ENCODE measurements at regions not wholly inside any gene's neighbourhood (a gene's known extent, or its start where the extent isn't known, plus 50 kb on each side); places are given as distances from the start of the nearest gene placed in this dataset.

DNA sequence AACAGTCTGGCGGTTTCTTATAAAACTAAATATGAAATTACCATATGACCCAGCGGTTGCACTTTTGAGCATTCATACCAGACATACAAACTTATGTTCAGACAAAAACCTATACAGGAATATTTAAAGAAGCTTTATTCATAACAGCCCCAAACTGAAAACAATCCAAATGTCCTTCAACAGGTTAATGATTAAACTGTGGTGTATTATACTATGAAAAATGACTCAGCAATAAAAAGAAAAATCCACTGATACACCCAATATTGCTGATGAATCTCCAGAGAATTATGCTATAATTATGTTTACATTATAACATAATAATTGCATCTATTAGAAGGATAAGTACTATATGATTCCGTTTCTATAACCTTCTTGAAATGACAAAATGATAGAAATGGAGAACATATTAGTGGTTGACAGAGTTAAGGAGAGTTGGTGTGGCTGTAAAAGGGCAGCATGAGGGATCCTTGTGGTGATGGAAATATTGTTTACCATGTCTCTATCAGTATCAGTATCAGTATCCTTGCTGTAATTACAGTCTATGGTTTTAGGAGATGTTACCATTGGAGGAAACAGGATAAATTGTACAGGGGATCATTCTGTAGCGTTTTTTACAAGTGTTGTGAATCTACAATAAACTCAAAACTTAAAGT is 127.1 kb downstream of the DSC3 start:
- Histone ChIP-seq H3K4ac (ENCODE audit: low read depth, low read length) (no peak overlapping the region), H3K79me1 (ENCODE audit: low read length) (no peaks in the 10 kb centered on the region), H4K91ac (ENCODE audit: low read depth, low read length) (no peak overlapping the region), H3K9me3 (ENCODE audit: insufficient read depth, low read depth, low read length) (no peaks in the 10 kb centered on the region), H3K4me3 (ENCODE audit: low read depth, low read length) (no peak overlapping the region), H3K27me3 (ENCODE audit: insufficient read depth, low read length) (no peaks in the 10 kb centered on the region), H2AFZ (ENCODE audit: insufficient read depth, low read length, poor library complexity) (no peak overlapping the region), H3K14ac (ENCODE audit: low read length) (no peak overlapping the region), H3K9ac (ENCODE audit: low read length) (no peak overlapping the region), H2BK120ac (ENCODE audit: insufficient read depth, low read length, poor library complexity) (no peak overlapping the region), H4K8ac (ENCODE audit: low read depth, low read length) (no peak overlapping the region), H2BK12ac (ENCODE audit: low read length) (no peak overlapping the region), H3K79me2 (ENCODE audit: control insufficient read depth, insufficient read depth, low read length, poor library complexity) (no peaks in the 10 kb centered on the region), H2BK5ac (ENCODE audit: low read depth, low read length, poor library complexity) (no peak overlapping the region), H3K36me3 (ENCODE audit: control insufficient read depth in 1 of 2, insufficient read depth in 2 of 2, low read length in 2 of 2) (no peaks in the 10 kb centered on the region), H3K18ac (ENCODE audit: low read length) (no peak overlapping the region), H3K4me2 (ENCODE audit: low read length) (no peak overlapping the region), H3K27ac (ENCODE audit: low read depth, low read length) (no peak overlapping the region), H4K12ac (ENCODE audit: low read depth, low read length) (no peak overlapping the region), H3K23ac (ENCODE audit: low read length) (no peak overlapping the region), H2AK5ac (ENCODE audit: low read length) (no peak overlapping the region), H3K4me1 (ENCODE audit: control insufficient read depth in 1 of 2, insufficient read depth in 2 of 2, low read length in 2 of 2) (no peaks in the 10 kb centered on the region)
- no peak for DNase-seq
- no CpG with 5 or more reads among the region's 4 CpGs for WGBS (ENCODE audit: extremely low coverage, insufficient coverage, insufficient read length)

- H2BK120ac ChIP-seq (ENCODE audit: insufficient read depth, low read length, poor library complexity) = no peak overlapping the region
- DNase-seq = peak in 1 of 2 donors; percentile 21
- H3K27me3 ChIP-seq (ENCODE audit: insufficient read depth, low read length) = no peaks in the 10 kb centered on the region
- no peaks in the 10 kb centered on the region for H3K9me3 ChIP-seq (ENCODE audit: insufficient read depth, low read depth, low read length)
- H3K36me3 ChIP-seq (ENCODE audit: control insufficient read depth in 1 of 2, insufficient read depth in 2 of 2, low read length in 2 of 2) = no peaks in the 10 kb centered on the region
- H3K9ac ChIP-seq (ENCODE audit: low read length) = no peak overlapping the region
- no peak overlapping the region for H3K18ac ChIP-seq (ENCODE audit: low read length)
- no peak overlapping the region for H3K27ac ChIP-seq (ENCODE audit: low read depth, low read length)
- H2BK5ac ChIP-seq (ENCODE audit: low read depth, low read length, poor library complexity) = no peak overlapping the region
- H2AFZ ChIP-seq (ENCODE audit: insufficient read depth, low read length, poor library complexity) = no peak overlapping the region
- no peak overlapping the region for H3K14ac ChIP-seq (ENCODE audit: low read length)
- no peak overlapping the region for H3K4ac ChIP-seq (ENCODE audit: low read depth, low read length)
- H2AK5ac ChIP-seq (ENCODE audit: low read length) = no peak overlapping the region
- no peak overlapping the region for H2BK12ac ChIP-seq (ENCODE audit: low read length)
- H4K12ac ChIP-seq (ENCODE audit: low read depth, low read length) = no peak overlapping the region
- H4K91ac ChIP-seq (ENCODE audit: low read depth, low read length) = no peak overlapping the region
- H3K23ac ChIP-seq (ENCODE audit: low read length) = no peak overlapping the region
- H4K8ac ChIP-seq (ENCODE audit: low read depth, low read length) = no peak overlapping the region
- H3K4me2 ChIP-seq (ENCODE audit: low read length) = no peak overlapping the region
- no peaks in the 10 kb centered on the region for H3K79me2 ChIP-seq (ENCODE audit: control insufficient read depth, insufficient read depth, low read length, poor library complexity)
- no peaks in the 10 kb centered on the region for H3K4me1 ChIP-seq (ENCODE audit: control insufficient read depth in 1 of 2, insufficient read depth in 2 of 2, low read length in 2 of 2)
- no peaks in the 10 kb centered on the region for H3K79me1 ChIP-seq (ENCODE audit: low read length)
- WGBS (ENCODE audit: extremely low coverage, insufficient coverage, insufficient read length) = no CpG with 5 or more reads among the region's 1 CpG
- no peak overlapping the region for H3K4me3 ChIP-seq (ENCODE audit: low read depth, low read length)
Observed at GRCh38 chr18:30908381-30908780, 134.2 kb downstream of the DSC3 start.

- no peaks in the 10 kb centered on the region for H3K79me2 ChIP-seq (ENCODE audit: control insufficient read depth, insufficient read depth, low read length, poor library complexity)
- no peaks in the 10 kb centered on the region for H3K79me1 ChIP-seq (ENCODE audit: low read length)
- H3K9me3 ChIP-seq (ENCODE audit: insufficient read depth, low read depth, low read length) = no peaks in the 10 kb centered on the region
- H2BK120ac ChIP-seq (ENCODE audit: insufficient read depth, low read length, poor library complexity) = no peak overlapping the region
- no peak overlapping the region for H3K27ac ChIP-seq (ENCODE audit: low read depth, low read length)
- H3K4me1 ChIP-seq (ENCODE audit: control insufficient read depth in 1 of 2, insufficient read depth in 2 of 2, low read length in 2 of 2) = no peaks in the 10 kb centered on the region
- H3K14ac ChIP-seq (ENCODE audit: low read length) = no peak overlapping the region
- no peak overlapping the region for H3K9ac ChIP-seq (ENCODE audit: low read length)
- H3K18ac ChIP-seq (ENCODE audit: low read length) = no peak overlapping the region
- H2BK12ac ChIP-seq (ENCODE audit: low read length) = no peak overlapping the region
- no peaks in the 10 kb centered on the region for H3K36me3 ChIP-seq (ENCODE audit: control insufficient read depth in 1 of 2, insufficient read depth in 2 of 2, low read length in 2 of 2)
- no peaks in the 10 kb centered on the region for H3K27me3 ChIP-seq (ENCODE audit: insufficient read depth, low read length)
- H2AK5ac ChIP-seq (ENCODE audit: low read length) = no peak overlapping the region
- no peak overlapping the region for H3K4me3 ChIP-seq (ENCODE audit: low read depth, low read length)
- H4K12ac ChIP-seq (ENCODE audit: low read depth, low read length) = no peak overlapping the region
- peak; percentile 50 to 67 for DNase-seq
- H3K4ac ChIP-seq (ENCODE audit: low read depth, low read length) = no peak overlapping the region
- H2AFZ ChIP-seq (ENCODE audit: insufficient read depth, low read length, poor library complexity) = no peak overlapping the region
- H4K91ac ChIP-seq (ENCODE audit: low read depth, low read length) = no peak overlapping the region
- H3K23ac ChIP-seq (ENCODE audit: low read length) = no peak overlapping the region
- H3K4me2 ChIP-seq (ENCODE audit: low read length) = no peak overlapping the region
- no peak overlapping the region for H4K8ac ChIP-seq (ENCODE audit: low read depth, low read length)
- H2BK5ac ChIP-seq (ENCODE audit: low read depth, low read length, poor library complexity) = no peak overlapping the region
Observed at GRCh38 chr18:30903566-30903965, 139.0 kb downstream of the DSC3 start.

DNA sequence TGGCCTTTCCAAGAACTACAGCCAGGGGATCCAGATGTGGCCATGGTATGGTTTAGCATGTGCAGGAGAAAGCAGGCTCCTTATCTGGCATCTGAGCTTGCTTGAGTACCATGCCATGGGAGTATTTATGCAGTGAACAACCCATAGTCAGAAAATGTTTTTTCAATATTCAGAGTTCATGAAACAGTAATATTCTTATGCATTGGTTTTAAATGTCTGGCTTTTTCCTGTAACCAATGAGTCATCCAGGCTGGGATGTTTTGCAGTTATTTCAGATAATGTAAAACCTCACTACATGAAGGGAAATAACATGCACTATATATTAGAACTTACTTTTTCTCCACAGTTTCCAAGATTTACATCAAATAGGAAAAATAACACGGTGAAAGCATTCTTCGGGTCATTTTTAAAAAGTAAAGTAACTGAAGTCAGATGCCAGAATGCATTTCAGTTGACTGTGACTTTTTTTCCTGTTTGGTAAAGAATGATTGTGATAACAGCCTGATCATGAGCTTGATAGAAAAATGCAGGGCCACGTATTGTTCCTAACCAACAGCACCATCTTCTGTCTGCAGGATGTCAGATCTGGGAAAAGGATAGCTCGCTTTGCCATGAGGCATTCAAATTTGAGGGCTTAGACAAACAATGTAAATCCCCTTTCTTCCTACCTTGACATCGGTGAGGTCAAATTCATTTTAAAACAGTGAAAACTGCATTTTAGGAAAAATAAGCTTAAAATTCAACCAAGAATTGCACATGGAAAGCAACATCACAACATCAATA is 152.8 kb downstream of the DSC3 start:
- Histone ChIP-seq H3K14ac (ENCODE audit: low read length) (no peak overlapping the region), H3K18ac (ENCODE audit: low read length) (no peak overlapping the region), H3K27ac (ENCODE audit: low read depth, low read length) (no peak overlapping the region), H2BK12ac (ENCODE audit: low read length) (no peak overlapping the region), H4K8ac (ENCODE audit: low read depth, low read length) (no peak overlapping the region), H3K27me3 (ENCODE audit: insufficient read depth, low read length) (no peaks in the 10 kb centered on the region), H3K23ac (ENCODE audit: low read length) (no peak overlapping the region), H2BK120ac (ENCODE audit: insufficient read depth, low read length, poor library complexity) (no peak overlapping the region), H2AK5ac (ENCODE audit: low read length) (no peak overlapping the region), H3K4me1 (ENCODE audit: control insufficient read depth in 1 of 2, insufficient read depth in 2 of 2, low read length in 2 of 2) (no peaks in the 10 kb centered on the region), H3K36me3 (ENCODE audit: control insufficient read depth in 1 of 2, insufficient read depth in 2 of 2, low read length in 2 of 2) (no peaks in the 10 kb centered on the region), H4K91ac (ENCODE audit: low read depth, low read length) (no peak overlapping the region), H3K4me2 (ENCODE audit: low read length) (no peak overlapping the region), H3K9ac (ENCODE audit: low read length) (no peak overlapping the region), H2BK5ac (ENCODE audit: low read depth, low read length, poor library complexity) (no peak overlapping the region), H3K79me2 (ENCODE audit: control insufficient read depth, insufficient read depth, low read length, poor library complexity) (no peaks in the 10 kb centered on the region), H4K12ac (ENCODE audit: low read depth, low read length) (no peak overlapping the region), H3K9me3 (ENCODE audit: insufficient read depth, low read depth, low read length) (no peaks in the 10 kb centered on the region), H2AFZ (ENCODE audit: insufficient read depth, low read length, poor library complexity) (no peak overlapping the region), H3K4ac (ENCODE audit: low read depth, low read length) (no peak overlapping the region), H3K79me1 (ENCODE audit: low read length) (no peaks in the 10 kb centered on the region), H3K4me3 (ENCODE audit: low read depth, low read length) (no peak overlapping the region)
- no CpG with 5 or more reads among the region's 5 CpGs for WGBS (ENCODE audit: extremely low coverage, insufficient coverage, insufficient read length)
- DNase-seq = peak; percentile 16 to 21
